Smooth muscle cell (in vitro differentiated cells): ENCODE measurements at regions not wholly inside any gene's neighbourhood (a gene's known extent, or its start where the extent isn't known, plus 50 kb on each side); places are given as distances from the start of the nearest gene placed in this dataset.

Experiments used
- DNase-seq: peaks from one replicate; lab custom pipeline; 2025; ENCODE audit not compliant: unreplicated experiment; lab: John Stamatoyannopoulos, UW
- H2AFZ ChIP-seq: fragments of 200-600 bp; sonication (generic); 2 replicates; pipeline ENCODE4 v1.6.0; 2016; ENCODE audit warnings: antibody characterized with exemption, low read depth, mild to moderate bottlenecking
- H3F3A ChIP-seq: fragments of 200-600 bp; sonication (generic); 2 replicates; pipeline ENCODE4 v1.6.0; 2017; ENCODE audit warnings: antibody characterized with exemption, low read depth
- H3K27ac ChIP-seq: fragments of 200-600 bp; sonication (generic); 2 replicates; pipeline ENCODE4 v1.5.1; 2016; ENCODE audit warnings: low read depth, mild to moderate bottlenecking
- H3K27me3 ChIP-seq: fragments of 200-600 bp; sonication (generic); 2 replicates; pipeline ENCODE4 v1.6.1; 2016; ENCODE audit warnings: low read depth, mild to moderate bottlenecking
- H3K36me3 ChIP-seq: fragments of 200-600 bp; sonication (generic); 2 replicates; pipeline ENCODE4 v1.5.1; 2016; ENCODE audit warnings: low read depth
- H3K4me1 ChIP-seq: fragments of 200-600 bp; sonication (generic); 2 replicates; pipeline ENCODE4 v1.5.1; 2016; ENCODE audit warnings: low read depth
- H3K4me2 ChIP-seq: fragments of 200-600 bp; sonication (generic); 2 replicates; pipeline ENCODE4 v1.6.0; 2016; ENCODE audit warnings: mild to moderate bottlenecking
- H3K4me3 ChIP-seq: fragments of 200-600 bp; sonication (generic); 2 replicates; pipeline ENCODE4 v1.5.1; 2016; ENCODE audit warnings: mild to moderate bottlenecking
- H3K79me2 ChIP-seq: fragments of 200-600 bp; sonication (generic); 2 replicates; pipeline ENCODE4 v1.6.0; 2016; ENCODE audit warnings: low read depth, mild to moderate bottlenecking
- H3K9ac ChIP-seq: fragments of 200-600 bp; sonication (generic); 2 replicates; pipeline ENCODE4 v1.6.0; 2016; ENCODE audit warnings: low read depth
- H3K9me3 ChIP-seq: fragments of 200-600 bp; sonication (generic); replicated peaks from 2 replicates; pipeline ENCODE4 v1.5.1; 2016; ENCODE audit warnings: low read depth
- H4K20me1 ChIP-seq: fragments of 200-600 bp; sonication (generic); 2 replicates; pipeline ENCODE4 v1.6.0; 2016; ENCODE audit warnings: low read depth
- WGBS: methylation state at CpG from one replicate; pipeline ENCODE4 v1.1.7; 2016; ENCODE audit warnings: low lambda C conversion rate; 5-methylcytosine and 5-hydroxymethylcytosine counted together
- TF ChIP-seq, protein P1 (sequence below): fragments of 200-600 bp; sonication (generic); IDR thresholded peaks from 2 replicates; pipeline ENCODE4 v1.5.1; 2017; ENCODE audit warnings: borderline replicate concordance, mild to moderate bottlenecking, antibody characterized with exemption; ENCODE audit not compliant: insufficient read depth, poor library complexity, severe bottlenecking

DNA sequence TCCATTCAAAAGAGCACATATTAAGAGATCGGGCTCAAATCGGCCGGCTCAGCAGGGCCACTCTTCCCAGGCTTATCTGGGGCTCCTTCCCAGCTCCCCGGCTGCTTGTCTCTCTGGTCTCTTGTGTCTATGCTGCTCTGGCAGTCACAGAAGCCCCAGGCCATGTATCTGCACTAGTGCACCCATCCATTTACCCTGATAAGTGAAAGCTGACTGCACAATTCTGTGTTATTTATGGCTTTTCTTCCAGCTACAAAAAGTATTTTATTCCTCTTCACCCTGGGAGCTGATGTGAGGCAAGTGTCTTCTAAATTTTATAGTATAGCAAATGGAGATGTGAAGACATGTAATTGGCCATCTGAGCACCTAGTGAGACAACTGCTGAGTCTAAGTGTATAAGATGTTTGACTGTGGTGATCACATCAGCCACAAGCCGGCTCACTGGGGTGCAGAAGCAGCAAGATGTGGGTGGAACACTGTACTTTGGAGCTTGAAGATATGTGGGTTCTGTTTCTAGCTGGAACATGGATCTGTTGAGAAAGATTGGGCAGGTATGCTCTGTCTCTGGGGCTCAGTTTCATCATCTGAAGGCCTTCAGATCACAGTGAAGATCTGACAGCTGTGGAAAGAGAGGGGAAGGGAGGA is 78.1 kb upstream of the MPHOSPH6 start:
- no peaks in the 10 kb centered on the region for H3K27me3 ChIP-seq
- no peak overlapping the region for H3K9ac ChIP-seq
- no peaks in the 10 kb centered on the region for H3K4me1 ChIP-seq
- TF ChIP-seq, protein P1, sequence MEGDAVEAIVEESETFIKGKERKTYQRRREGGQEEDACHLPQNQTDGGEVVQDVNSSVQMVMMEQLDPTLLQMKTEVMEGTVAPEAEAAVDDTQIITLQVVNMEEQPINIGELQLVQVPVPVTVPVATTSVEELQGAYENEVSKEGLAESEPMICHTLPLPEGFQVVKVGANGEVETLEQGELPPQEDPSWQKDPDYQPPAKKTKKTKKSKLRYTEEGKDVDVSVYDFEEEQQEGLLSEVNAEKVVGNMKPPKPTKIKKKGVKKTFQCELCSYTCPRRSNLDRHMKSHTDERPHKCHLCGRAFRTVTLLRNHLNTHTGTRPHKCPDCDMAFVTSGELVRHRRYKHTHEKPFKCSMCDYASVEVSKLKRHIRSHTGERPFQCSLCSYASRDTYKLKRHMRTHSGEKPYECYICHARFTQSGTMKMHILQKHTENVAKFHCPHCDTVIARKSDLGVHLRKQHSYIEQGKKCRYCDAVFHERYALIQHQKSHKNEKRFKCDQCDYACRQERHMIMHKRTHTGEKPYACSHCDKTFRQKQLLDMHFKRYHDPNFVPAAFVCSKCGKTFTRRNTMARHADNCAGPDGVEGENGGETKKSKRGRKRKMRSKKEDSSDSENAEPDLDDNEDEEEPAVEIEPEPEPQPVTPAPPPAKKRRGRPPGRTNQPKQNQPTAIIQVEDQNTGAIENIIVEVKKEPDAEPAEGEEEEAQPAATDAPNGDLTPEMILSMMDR: no peak
- H3K79me2 ChIP-seq: no peaks in the 10 kb centered on the region
- DNase-seq: no peak
- no peaks in the 10 kb centered on the region for H3K9me3 ChIP-seq
- H3K4me2 ChIP-seq: no peak overlapping the region
- no peaks in the 10 kb centered on the region for H3F3A ChIP-seq
- no peak overlapping the region for H2AFZ ChIP-seq
- 81% methylated on average over 5 of the region's 5 CpGs for WGBS
- no peak overlapping the region for H3K27ac ChIP-seq
- no peaks in the 10 kb centered on the region for H3K36me3 ChIP-seq
- no peaks in the 10 kb centered on the region for H4K20me1 ChIP-seq
- no peak overlapping the region for H3K4me3 ChIP-seq

DNA sequence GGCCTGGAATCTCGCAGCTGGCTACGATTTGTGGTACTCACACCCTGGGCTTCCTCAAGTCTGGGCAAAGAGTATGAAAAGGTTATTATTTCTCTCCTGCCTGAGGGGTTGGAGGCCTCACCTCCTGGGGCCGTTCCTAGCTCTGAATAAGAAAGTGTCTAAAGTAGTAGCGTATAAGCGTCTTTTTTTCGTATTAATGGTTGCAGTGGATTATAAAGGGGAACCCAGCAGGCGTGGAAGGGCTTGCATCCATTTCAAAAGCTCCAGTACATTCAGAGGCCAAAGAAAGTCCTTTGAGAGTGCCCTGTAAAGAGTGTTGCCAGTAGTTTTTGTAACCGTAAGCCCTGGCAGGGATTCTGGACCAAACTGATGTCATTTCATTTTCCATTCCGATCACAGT is 72.2 kb upstream of the MPHOSPH6 start:
- 90% methylated on average over 9 of the region's 9 CpGs for WGBS
- Histone ChIP-seq H3K4me2 (no peak overlapping the region), H3K4me1 (no peaks in the 10 kb centered on the region), H3F3A (no peaks in the 10 kb centered on the region), H2AFZ (no peak overlapping the region), H3K27me3 (peaks cover 10% of the 10 kb centered on the region), H4K20me1 (no peaks in the 10 kb centered on the region), H3K79me2 (no peaks in the 10 kb centered on the region), H3K9ac (no peak overlapping the region), H3K9me3 (no peaks in the 10 kb centered on the region), H3K27ac (no peak overlapping the region), H3K4me3 (no peak overlapping the region), H3K36me3 (no peaks in the 10 kb centered on the region)
- TF ChIP-seq, protein P1: no peak
- no peak for DNase-seq

DNA sequence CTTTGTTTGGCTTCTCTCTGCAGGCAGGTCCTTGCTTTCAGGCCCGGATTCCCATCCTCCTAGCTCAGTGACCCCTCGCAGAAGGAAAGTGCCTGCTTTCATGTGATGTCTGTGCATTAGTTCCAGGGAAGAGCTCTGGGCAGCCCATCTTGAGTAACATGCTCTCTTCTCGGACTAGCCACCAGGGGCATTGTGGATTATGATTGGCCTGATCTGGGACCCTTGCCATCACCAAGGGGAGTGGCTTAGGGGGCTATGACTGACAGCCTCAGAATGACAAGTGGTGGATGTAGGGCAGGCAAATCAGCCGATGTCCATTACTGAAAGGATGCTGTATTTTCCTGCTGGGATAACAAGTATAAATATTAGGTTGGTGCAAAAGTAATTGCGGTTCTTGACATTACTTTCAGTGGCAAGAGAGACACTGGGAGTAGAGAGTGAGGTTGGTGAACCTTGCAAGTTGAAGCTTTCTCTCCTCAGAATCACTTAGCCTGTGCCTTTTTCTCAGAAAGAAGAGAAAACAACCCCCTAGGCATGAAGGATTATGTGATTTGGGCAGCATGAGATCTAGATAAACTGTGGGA is 71.5 kb upstream of the MPHOSPH6 start:
- Histone ChIP-seq H3K9ac (no peak overlapping the region), H3K4me3 (no peak overlapping the region), H3F3A (no peaks in the 10 kb centered on the region), H3K79me2 (no peaks in the 10 kb centered on the region), H3K27me3 (peaks cover 16% of the 10 kb centered on the region), H3K4me1 (no peaks in the 10 kb centered on the region), H4K20me1 (no peaks in the 10 kb centered on the region), H3K4me2 (no peak overlapping the region), H2AFZ (no peak overlapping the region), H3K9me3 (no peaks in the 10 kb centered on the region), H3K27ac (no peak overlapping the region), H3K36me3 (no peaks in the 10 kb centered on the region)
- TF ChIP-seq, protein P1: no peak
- 89% methylated on average over 5 of the region's 5 CpGs for WGBS
- DNase-seq: no peak

DNA sequence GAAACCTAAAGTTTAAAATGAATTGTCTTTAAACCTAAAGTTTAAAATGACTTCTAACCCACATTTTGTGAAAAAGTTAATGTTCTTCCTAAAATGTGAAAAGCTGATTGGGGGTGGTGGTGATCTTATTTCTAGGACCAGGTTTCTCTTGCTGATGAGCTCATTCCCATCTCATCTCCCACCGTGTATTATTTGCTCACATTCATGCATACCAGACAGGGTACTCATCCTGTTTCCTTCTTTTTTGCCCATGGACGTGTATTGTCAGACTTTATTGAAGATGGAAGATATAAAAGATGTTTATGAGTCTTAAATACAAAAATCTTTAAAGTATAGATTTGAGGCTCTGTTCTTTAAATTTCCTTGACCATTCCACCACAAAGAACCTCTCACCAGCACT is 70.1 kb upstream of the MPHOSPH6 start:
- no peak overlapping the region for H3K4me3 ChIP-seq
- no peaks in the 10 kb centered on the region for H3K79me2 ChIP-seq
- no peaks in the 10 kb centered on the region for H3F3A ChIP-seq
- no peak for DNase-seq
- H3K4me1 ChIP-seq: no peaks in the 10 kb centered on the region
- no peaks in the 10 kb centered on the region for H3K9me3 ChIP-seq
- TF ChIP-seq, protein P1: no peak
- H3K27me3 ChIP-seq: peaks cover 30% of the 10 kb centered on the region
- H2AFZ ChIP-seq: no peak overlapping the region
- no peaks in the 10 kb centered on the region for H3K36me3 ChIP-seq
- H3K27ac ChIP-seq: no peak overlapping the region
- H4K20me1 ChIP-seq: no peaks in the 10 kb centered on the region
- H3K4me2 ChIP-seq: no peak overlapping the region
- 35% methylated on average over 2 of the region's 2 CpGs for WGBS
- H3K9ac ChIP-seq: no peak overlapping the region
